Caco-2 (cell line): ENCODE measurements at regions not wholly inside any gene's neighbourhood (a gene's known extent, or its start where the extent isn't known, plus 50 kb on each side); places are given as distances from the start of the nearest gene placed in this dataset.

Experiments used
- BruUV-seq: library from RNA; stranded (reverse); fragments of 400-500 nt; replicated peaks from 2 replicates; lab custom pipeline; 2021; lab: Mats Ljungman, UMichigan
- CTCF ChIA-PET: fragments of 300-600 bp; sonication (Branson Sonifier 250); formaldehyde crosslinking; loops from one replicate; lab custom pipeline; 2022; ENCODE audit warnings: antibody characterized with exemption; lab: Charles Lee
- POLR2A ChIA-PET: fragments of 300-600 bp; sonication (Branson Sonifier 250); formaldehyde crosslinking; loops from one replicate; lab custom pipeline; 2022; ENCODE audit warnings: antibody characterized with exemption; lab: Charles Lee
- DNase-seq, 2 experiments: peaks; one replicate each; pipeline versions ENCODE4 v3.0.0 to v3.0.0-alpha.2; 2020 to 2022
- H3K27me3 ChIP-seq: replicated peaks from 2 replicates; pipeline ENCODE4 v1.6.0; 2011; ENCODE audit warnings: low read length; ENCODE audit not compliant: control insufficient read depth, insufficient read depth
- H3K36me3 ChIP-seq: 2 replicates; pipeline ENCODE4 v1.5.1; 2011; ENCODE audit warnings: low read length; ENCODE audit not compliant: control insufficient read depth, insufficient read depth
- H3K4me1 ChIP-seq: fragments of 250-450 bp; sonication (Bioruptor Pico); 2 replicates; pipeline ENCODE4 v1.5.1; 2020; ENCODE audit warnings: mild to moderate bottlenecking
- H3K4me3 ChIP-seq: 2 replicates; pipeline ENCODE4 v1.5.1; 2011; ENCODE audit warnings: low read depth, mild to moderate bottlenecking, control low read depth, low read length
- H3K9me3 ChIP-seq: fragments of 250-450 bp; sonication (Bioruptor Pico); 2 replicates; pipeline ENCODE4 v1.5.1; 2020; ENCODE audit warnings: mild to moderate bottlenecking, moderate library complexity
- H3K27ac Mint-ChIP-seq: one replicate; pipeline ENCODE4 v1.8.0; 2022; ENCODE audit warnings: mixed read lengths; ENCODE audit not compliant: unreplicated experiment
- H3K27me3 Mint-ChIP-seq: one replicate; pipeline ENCODE4 v1.8.0; 2022; ENCODE audit warnings: mixed read lengths; ENCODE audit not compliant: insufficient read depth, unreplicated experiment
- H3K36me3 Mint-ChIP-seq: one replicate; pipeline ENCODE4 v1.8.0; 2022; ENCODE audit warnings: mild to moderate bottlenecking, mixed read lengths; ENCODE audit not compliant: insufficient read depth, unreplicated experiment
- H3K4me1 Mint-ChIP-seq: one replicate; pipeline ENCODE4 v1.8.0; 2022; ENCODE audit warnings: low read depth, mixed read lengths; ENCODE audit not compliant: unreplicated experiment
- H3K4me3 Mint-ChIP-seq: one replicate; pipeline ENCODE4 v1.8.0; 2022; ENCODE audit warnings: mild to moderate bottlenecking, moderate library complexity, mixed read lengths; ENCODE audit not compliant: unreplicated experiment
- H3K9me3 Mint-ChIP-seq: one replicate; pipeline ENCODE4 v1.8.0; 2022; ENCODE audit warnings: mixed read lengths; ENCODE audit not compliant: unreplicated experiment
- intact Hi-C: fragments of 100-400 bp; cut with micrococcal nuclease; formaldehyde crosslinking; loops from one replicate; pipeline ENCODE4 v1.10.0; 2022; ENCODE audit not compliant: unreplicated experiment
- TF ChIP-seq, protein P1 (sequence below), 2 experiments: fragments of 200-600 bp in 1 of 2; IDR thresholded peaks; 1 replicate in 1 of 2; 2 replicates in 1 of 2; pipeline versions ENCODE4 v1.5.1 to v1.8.0; 2011 to 2022; ENCODE audit warnings: antibody characterized with exemption in 1 of 2, control low read depth in 1 of 2, inconsistent platforms in 1 of 2, low read depth in 1 of 2, low read length in 1 of 2, mild to moderate bottlenecking in 1 of 2, moderate library complexity in 1 of 2; ENCODE audit not compliant: insufficient read depth in 1 of 2, severe bottlenecking in 1 of 2, unreplicated experiment in 1 of 2

DNA sequence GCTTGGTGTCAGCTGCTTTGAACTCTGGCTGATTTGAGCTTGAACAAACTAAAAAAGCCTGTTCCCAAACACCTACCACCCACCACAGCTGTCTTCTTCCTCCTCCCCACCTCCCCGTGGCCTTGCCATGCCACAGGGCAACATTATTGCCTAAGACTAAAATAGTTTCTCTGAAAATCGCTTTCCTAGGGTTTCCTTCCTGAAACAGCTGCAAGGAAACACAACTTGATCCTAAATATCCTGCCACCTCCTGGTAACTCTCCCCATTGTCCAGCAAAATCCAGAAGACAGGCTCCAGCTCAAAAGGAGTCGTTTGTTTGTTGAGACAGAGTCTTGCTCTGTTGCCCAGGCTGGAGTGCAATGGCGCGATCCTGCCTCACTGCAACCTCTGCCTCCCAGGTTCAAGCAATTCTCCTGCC lies 193.9 kb upstream of the TPM1 start:
- Mint-ChIP-seq H3K9me3 (peaks cover 19% of the 10 kb centered on the region), H3K27ac (peak overlapping the region; percentile 81), H3K4me3 (no peak overlapping the region), H3K27me3 (no peaks in the 10 kb centered on the region), H3K36me3 (peaks cover 43% of the 10 kb centered on the region), H3K4me1 (peaks cover 52% of the 10 kb centered on the region)
- DNase-seq = no peak
- TF ChIP-seq, protein P1, sequence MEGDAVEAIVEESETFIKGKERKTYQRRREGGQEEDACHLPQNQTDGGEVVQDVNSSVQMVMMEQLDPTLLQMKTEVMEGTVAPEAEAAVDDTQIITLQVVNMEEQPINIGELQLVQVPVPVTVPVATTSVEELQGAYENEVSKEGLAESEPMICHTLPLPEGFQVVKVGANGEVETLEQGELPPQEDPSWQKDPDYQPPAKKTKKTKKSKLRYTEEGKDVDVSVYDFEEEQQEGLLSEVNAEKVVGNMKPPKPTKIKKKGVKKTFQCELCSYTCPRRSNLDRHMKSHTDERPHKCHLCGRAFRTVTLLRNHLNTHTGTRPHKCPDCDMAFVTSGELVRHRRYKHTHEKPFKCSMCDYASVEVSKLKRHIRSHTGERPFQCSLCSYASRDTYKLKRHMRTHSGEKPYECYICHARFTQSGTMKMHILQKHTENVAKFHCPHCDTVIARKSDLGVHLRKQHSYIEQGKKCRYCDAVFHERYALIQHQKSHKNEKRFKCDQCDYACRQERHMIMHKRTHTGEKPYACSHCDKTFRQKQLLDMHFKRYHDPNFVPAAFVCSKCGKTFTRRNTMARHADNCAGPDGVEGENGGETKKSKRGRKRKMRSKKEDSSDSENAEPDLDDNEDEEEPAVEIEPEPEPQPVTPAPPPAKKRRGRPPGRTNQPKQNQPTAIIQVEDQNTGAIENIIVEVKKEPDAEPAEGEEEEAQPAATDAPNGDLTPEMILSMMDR (IDR thresholded peaks at IDR 0.05; ENCODE audit: insufficient read depth in 1 of 2, low read depth in 1 of 2, low read length in 1 of 2, severe bottlenecking in 1 of 2, unreplicated experiment in 1 of 2) = no peak
- POLR2A ChIA-PET = interaction anchor here (0.6 kb wide), 1 partner anchor 42 kb away, joined by 3 read pairs; no protein-coding TSS in a partner anchor
- Histone ChIP-seq H3K9me3 (no peaks in the 10 kb centered on the region), H3K4me3 (no peak overlapping the region), H3K27me3 (no peaks in the 10 kb centered on the region), H3K4me1 (peaks cover 64% of the 10 kb centered on the region), H3K36me3 (no peaks in the 10 kb centered on the region)
- intact Hi-C loops = loop anchor here (5.0 to 10.0 kb wide), 2 partner anchors 66 to 246 kb away; no protein-coding TSS in a partner anchor
- no TSS peak for BruUV-seq
- CTCF ChIA-PET = no interaction called here

DNA sequence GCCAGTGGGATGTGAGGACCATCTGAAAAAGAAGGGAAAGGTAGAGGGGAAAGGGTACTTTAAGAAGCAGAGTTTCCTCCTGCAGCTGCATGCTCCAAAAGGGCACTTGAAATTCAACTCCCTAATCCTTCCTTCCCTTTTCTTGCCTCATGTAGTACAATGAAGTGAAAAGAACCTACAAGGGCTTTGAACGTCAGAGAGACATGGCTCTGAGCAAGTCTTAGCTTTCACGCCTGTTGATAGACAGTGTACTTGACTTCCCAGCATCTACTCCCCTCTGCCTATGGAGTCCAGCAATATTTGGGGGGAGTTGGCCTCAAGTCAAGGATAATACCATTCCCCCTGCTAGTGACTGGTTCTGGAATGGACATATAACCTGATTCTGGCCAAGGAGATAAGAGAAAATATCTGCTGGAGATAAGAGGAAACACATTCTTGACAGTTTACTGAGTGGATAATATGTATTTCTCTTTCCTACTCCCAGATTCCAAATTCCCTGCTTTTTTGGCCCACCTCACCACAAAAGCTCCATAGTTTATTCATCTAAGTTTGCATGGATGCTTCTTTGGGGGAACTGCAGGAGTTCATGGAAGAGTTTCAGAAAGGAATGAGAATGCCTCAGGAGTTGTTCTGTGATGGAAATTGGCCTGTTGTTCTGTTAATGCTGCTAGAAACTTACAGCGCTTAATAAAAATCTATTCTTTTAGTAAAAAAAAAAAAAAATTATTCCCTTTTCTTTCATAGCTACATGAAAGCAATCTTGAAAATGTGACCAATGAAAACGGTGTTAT lies 193.0 kb upstream of the TPM1 start:
- Mint-ChIP-seq H3K4me1 (peaks cover 48% of the 10 kb centered on the region), H3K27ac (peak overlapping the region; percentile 81), H3K4me3 (no peak overlapping the region), H3K9me3 (peaks cover 19% of the 10 kb centered on the region), H3K36me3 (peaks cover 43% of the 10 kb centered on the region), H3K27me3 (no peaks in the 10 kb centered on the region)
- TF ChIP-seq, protein P1 (IDR thresholded peaks at IDR 0.05; ENCODE audit: insufficient read depth in 1 of 2, low read depth in 1 of 2, low read length in 1 of 2, severe bottlenecking in 1 of 2, unreplicated experiment in 1 of 2) = no peak
- H3K36me3 ChIP-seq = no peaks in the 10 kb centered on the region
- H3K4me1 ChIP-seq = peaks cover 71% of the 10 kb centered on the region
- H3K4me3 ChIP-seq = no peak overlapping the region
- H3K9me3 ChIP-seq = no peaks in the 10 kb centered on the region
- DNase-seq = no peak
- no TSS peak for BruUV-seq
- intact Hi-C loops = loop anchor here (1.0 to 10.0 kb wide), 4 partner anchors 48 to 245 kb away; partner anchors contain the start of gene TPM1
- ChIA-PET POLR2A (interaction anchor here (0.6 kb wide), 1 partner anchor 41 kb away, joined by 3 read pairs; no protein-coding TSS in a partner anchor), CTCF (interaction anchor here (0.6 to 0.9 kb wide), 4 partner anchors 67 to 718 kb away, joined by 3 to 5 read pairs (median 3); no protein-coding TSS in a partner anchor)
- H3K27me3 ChIP-seq = no peaks in the 10 kb centered on the region

DNA sequence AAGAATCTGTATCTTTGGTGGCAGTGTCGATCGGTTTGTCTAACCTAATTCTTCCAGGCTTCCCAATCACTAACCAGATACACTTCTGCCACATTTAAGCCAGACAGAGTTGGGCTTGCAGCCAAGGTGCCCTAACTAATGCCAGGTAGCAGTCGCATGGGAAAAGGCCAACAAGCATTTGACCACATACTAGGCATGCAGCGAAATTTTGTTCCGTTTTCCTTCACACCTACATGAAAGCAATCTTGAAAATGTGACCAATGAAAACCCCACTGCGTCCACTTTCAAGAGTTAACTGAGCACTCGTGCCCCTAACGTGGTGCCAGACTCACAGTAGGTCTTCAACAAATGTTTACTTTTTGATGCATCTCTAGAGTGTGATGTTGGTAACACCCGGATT lies 192.2 kb upstream of the TPM1 start:
- Mint-ChIP-seq H3K27ac (peak overlapping the region; percentile 88), H3K36me3 (peaks cover 42% of the 10 kb centered on the region), H3K4me3 (no peak overlapping the region), H3K27me3 (no peaks in the 10 kb centered on the region), H3K4me1 (peaks cover 41% of the 10 kb centered on the region), H3K9me3 (peaks cover 19% of the 10 kb centered on the region)
- DNase-seq = no peak
- H3K4me3 ChIP-seq = no peak overlapping the region
- CTCF ChIA-PET = interaction anchor here (0.6 to 1.1 kb wide), 4 partner anchors 68 to 212 kb away, joined by 3 to 5 read pairs (median 3); no protein-coding TSS in a partner anchor
- H3K4me1 ChIP-seq = peaks cover 63% of the 10 kb centered on the region
- TSS peak; percentile 85 for BruUV-seq
- H3K9me3 ChIP-seq = no peaks in the 10 kb centered on the region
- intact Hi-C loops = loop anchor here (1.0 to 2.0 kb wide), 2 partner anchors 47 to 192 kb away; partner anchors contain the start of gene TPM1
- POLR2A ChIA-PET = interaction anchor here (0.8 to 1.0 kb wide), 2 partner anchors 46 to 49 kb away, joined by 3 read pairs; no protein-coding TSS in a partner anchor
- H3K27me3 ChIP-seq = no peaks in the 10 kb centered on the region
- TF ChIP-seq, protein P1 (IDR thresholded peaks at IDR 0.05; ENCODE audit: insufficient read depth in 1 of 2, low read depth in 1 of 2, low read length in 1 of 2, severe bottlenecking in 1 of 2, unreplicated experiment in 1 of 2) = no peak
- H3K36me3 ChIP-seq = no peaks in the 10 kb centered on the region
